Peyer's patch (tissue), 4 donors: ENCODE measurements at regions not wholly inside any gene's neighbourhood (a gene's known extent, or its start where the extent isn't known, plus 50 kb on each side); places are given as distances from the start of the nearest gene placed in this dataset.

Experiments used
- POLR2A ChIP-seq, 2 donors: fragments of 450-650 bp; IDR thresholded peaks; one replicate each; pipeline ENCODE4 v1.5.1; 2017; ENCODE audit warnings: antibody characterized with exemption in 2 of 2, mild to moderate bottlenecking in 2 of 2, moderate library complexity in 2 of 2
- TF ChIP-seq, protein P1 (sequence below), 6 experiments: fragments of 450-650 bp in 4 of 6; fragments of 200-600 bp in 2 of 6; sonication (generic) in 1 of 6; IDR thresholded peaks; one replicate each; pipeline ENCODE4 v1.5.1; 2017 to 2019; ENCODE audit warnings: antibody characterized with exemption in 6 of 6, mild to moderate bottlenecking in 3 of 6, moderate library complexity in 1 of 6

DNA sequence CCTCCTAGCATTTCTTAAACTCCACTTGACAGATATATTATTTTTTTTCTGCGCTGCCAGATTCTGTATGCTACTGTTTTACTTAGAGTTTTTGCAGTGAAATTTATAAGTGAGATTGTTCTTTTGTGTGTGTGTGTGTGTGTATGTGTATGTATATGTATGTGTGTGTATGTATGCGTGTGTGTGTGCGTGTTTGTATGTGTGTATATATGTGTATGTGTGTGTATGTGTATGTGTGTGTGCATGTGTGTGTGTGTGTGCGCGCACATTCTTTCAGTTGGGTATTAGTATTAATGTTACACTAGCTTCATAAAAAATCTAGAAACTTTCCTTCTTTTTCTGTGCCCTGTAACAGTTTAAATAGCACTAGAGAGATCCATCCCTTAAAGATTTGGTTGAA lies 152.6 kb upstream of the CSF3R start:
- no peak for TF ChIP-seq POLR2A (IDR thresholded peaks at IDR 0.05)
- TF ChIP-seq, protein P1, sequence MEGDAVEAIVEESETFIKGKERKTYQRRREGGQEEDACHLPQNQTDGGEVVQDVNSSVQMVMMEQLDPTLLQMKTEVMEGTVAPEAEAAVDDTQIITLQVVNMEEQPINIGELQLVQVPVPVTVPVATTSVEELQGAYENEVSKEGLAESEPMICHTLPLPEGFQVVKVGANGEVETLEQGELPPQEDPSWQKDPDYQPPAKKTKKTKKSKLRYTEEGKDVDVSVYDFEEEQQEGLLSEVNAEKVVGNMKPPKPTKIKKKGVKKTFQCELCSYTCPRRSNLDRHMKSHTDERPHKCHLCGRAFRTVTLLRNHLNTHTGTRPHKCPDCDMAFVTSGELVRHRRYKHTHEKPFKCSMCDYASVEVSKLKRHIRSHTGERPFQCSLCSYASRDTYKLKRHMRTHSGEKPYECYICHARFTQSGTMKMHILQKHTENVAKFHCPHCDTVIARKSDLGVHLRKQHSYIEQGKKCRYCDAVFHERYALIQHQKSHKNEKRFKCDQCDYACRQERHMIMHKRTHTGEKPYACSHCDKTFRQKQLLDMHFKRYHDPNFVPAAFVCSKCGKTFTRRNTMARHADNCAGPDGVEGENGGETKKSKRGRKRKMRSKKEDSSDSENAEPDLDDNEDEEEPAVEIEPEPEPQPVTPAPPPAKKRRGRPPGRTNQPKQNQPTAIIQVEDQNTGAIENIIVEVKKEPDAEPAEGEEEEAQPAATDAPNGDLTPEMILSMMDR (IDR thresholded peaks at IDR 0.05), result no peak
